H1 (cell line): ENCODE measurements at regions not wholly inside any gene's neighbourhood (a gene's known extent, or its start where the extent isn't known, plus 50 kb on each side); places are given as distances from the start of the nearest gene placed in this dataset.

ENCODE experiments used
- CTCF ChIA-PET: fragments of 300-600 bp; sonication (Branson Sonifier 250); formaldehyde crosslinking; loops from one replicate; lab custom pipeline; 2021; ENCODE audit not compliant: partially characterized antibody; lab: Charles Lee
- POLR2A ChIA-PET: fragments of 300-600 bp; sonication (Branson Sonifier 250); formaldehyde crosslinking; loops from one replicate; lab custom pipeline; 2021; ENCODE audit warnings: inconsistent platforms; ENCODE audit not compliant: partially characterized antibody; lab: Charles Lee
- DNase-seq, 2 experiments: peaks; one replicate each; pipeline versions ENCODE4 v3.0.0 to v3.0.0-alpha.2; 2010 to 2022; ENCODE audit warnings: low spot score in 2 of 2, low read depth in 1 of 2, mixed read lengths in 1 of 2
- FAIRE-seq: peaks from 2 replicates; lab custom pipeline; 2011; peaks lifted over from hg19 to GRCh38; lab: Jason Lieb, UNC
- H2AFZ ChIP-seq: 2 replicates; pipeline ENCODE4 v1.8.1; 2012; ENCODE audit warnings: low read length, inconsistent platforms
- H2AK5ac ChIP-seq: 2 replicates; pipeline ENCODE4 v1.6.1; 2013; ENCODE audit warnings: low read depth, low read length
- H2BK120ac ChIP-seq: replicated peaks from 2 replicates; pipeline ENCODE3; 2013; ENCODE audit warnings: low read depth, low read length, inconsistent platforms
- H2BK12ac ChIP-seq: 2 replicates; pipeline ENCODE4 v1.6.1; 2013; ENCODE audit warnings: low read depth, low read length
- H2BK15ac ChIP-seq: 2 replicates; pipeline ENCODE4 v1.6.1; 2013; ENCODE audit warnings: low read length
- H2BK20ac ChIP-seq: 2 replicates; pipeline ENCODE4 v1.6.1; 2013; ENCODE audit warnings: low read length
- H2BK5ac ChIP-seq: 2 replicates; pipeline ENCODE4 v1.6.1; 2013; ENCODE audit warnings: low read depth, low read length
- H3K14ac ChIP-seq: 2 replicates; pipeline ENCODE4 v1.6.1; 2013; ENCODE audit warnings: inconsistent platforms; ENCODE audit not compliant: insufficient read length
- H3K18ac ChIP-seq: 2 replicates; pipeline ENCODE4 v1.6.1; 2013; ENCODE audit warnings: low read length; ENCODE audit errors: extremely low read depth
- H3K23ac ChIP-seq: 2 replicates; pipeline ENCODE4 v1.6.1; 2013; ENCODE audit warnings: inconsistent platforms; ENCODE audit not compliant: insufficient read length
- H3K23me2 ChIP-seq: 2 replicates; pipeline ENCODE4 v1.6.1; 2013; ENCODE audit warnings: low read depth, low read length
- H3K27ac ChIP-seq: 2 replicates; pipeline ENCODE4 v1.6.1; 2011; ENCODE audit warnings: low read depth, low read length, inconsistent platforms
- H3K27me3 ChIP-seq, 4 experiments: replicated peaks in 1 of 4; 1 replicate in 1 of 4; 2 replicates in 3 of 4; pipeline versions ENCODE4 v1.6.1 to v1.8.1; 2011 to 2013; ENCODE audit warnings: low read length in 3 of 4, mild to moderate bottlenecking in 3 of 4, inconsistent platforms in 2 of 4, mixed read lengths in 2 of 4, moderate library complexity in 1 of 4; ENCODE audit not compliant: control insufficient read depth in 3 of 4, insufficient read depth in 3 of 4; ENCODE audit errors: extremely low read depth in 1 of 4
- H3K36me3 ChIP-seq, 4 experiments: 2 replicates each; pipeline versions ENCODE4 v1.6.1 to v1.8.1; 2011 to 2013; ENCODE audit warnings: mild to moderate bottlenecking in 4 of 4, low read length in 3 of 4, moderate library complexity in 2 of 4, control low read depth in 1 of 4, inconsistent platforms in 1 of 4; ENCODE audit not compliant: insufficient read depth in 4 of 4, control insufficient read depth in 2 of 4
- H3K4ac ChIP-seq: replicated peaks from 2 replicates; pipeline ENCODE3; 2013; ENCODE audit warnings: low read length, low read depth, mixed read lengths, inconsistent platforms; ENCODE audit not compliant: insufficient read length
- H3K4me1 ChIP-seq, 4 experiments: replicated peaks in 1 of 4; 1 replicate in 1 of 4; 2 replicates in 3 of 4; pipeline versions ENCODE4 v1.6.1 to v1.8.1; 2011 to 2013; ENCODE audit warnings: low read length in 3 of 4, inconsistent platforms in 2 of 4, mixed read lengths in 1 of 4; ENCODE audit not compliant: insufficient read depth in 4 of 4, control insufficient read depth in 3 of 4
- H3K4me2 ChIP-seq, 2 experiments: 2 replicates each; pipeline versions ENCODE4 v1.6.1 to v1.8.1; 2011 to 2013; ENCODE audit warnings: low read depth in 2 of 2, low read length in 2 of 2, control low read depth in 1 of 2, inconsistent platforms in 1 of 2, mild to moderate bottlenecking in 1 of 2; ENCODE audit not compliant: insufficient read depth in 1 of 2
- H3K4me3 ChIP-seq, 4 experiments: fragments of 200-600, 300-600 bp in 1 of 4; sonication (generic), shearing (Covaris generic), sonication (Bioruptor Twin) in 1 of 4; 2 replicates each; pipeline versions ENCODE4 v1.5.1 to v1.8.1; 2011 to 2016; ENCODE audit warnings: low read length in 4 of 4, low read depth in 3 of 4, control low read depth in 2 of 4, inconsistent platforms in 2 of 4, mild to moderate bottlenecking in 2 of 4, mixed read lengths in 1 of 4, moderate library complexity in 1 of 4; ENCODE audit not compliant: insufficient read depth in 2 of 4; ENCODE audit errors: extremely low read depth in 1 of 4
- H3K56ac ChIP-seq: replicated peaks from 2 replicates; pipeline ENCODE3; 2013; ENCODE audit warnings: low read depth, mild to moderate bottlenecking, mixed read lengths, low read length, inconsistent platforms; ENCODE audit not compliant: insufficient read length
- H3K79me1 ChIP-seq: 2 replicates; pipeline ENCODE4 v1.6.1; 2013; ENCODE audit warnings: low read depth, low read length, control low read depth
- H3K79me2 ChIP-seq, 2 experiments: 2 replicates each; pipeline versions ENCODE4 v1.6.1 to v1.8.1; 2012 to 2013; ENCODE audit warnings: low read length in 2 of 2, mild to moderate bottlenecking in 2 of 2, inconsistent platforms in 1 of 2; ENCODE audit not compliant: insufficient read depth in 2 of 2, control insufficient read depth in 1 of 2
- H3K9ac ChIP-seq, 4 experiments: replicated peaks in 1 of 4; 1 replicate in 1 of 4; 2 replicates in 3 of 4; pipeline versions ENCODE4 v1.6.1 to v1.8.1; 2011 to 2013; ENCODE audit warnings: low read depth in 3 of 4, low read length in 3 of 4, control low read depth in 2 of 4, mild to moderate bottlenecking in 2 of 4, moderate library complexity in 2 of 4, inconsistent platforms in 1 of 4; ENCODE audit errors: extremely low read depth in 1 of 4
- H3K9me3 ChIP-seq, 2 experiments: 2 replicates each; pipeline versions ENCODE4 v1.6.1 to v1.8.1; 2012 to 2013; ENCODE audit warnings: mild to moderate bottlenecking in 2 of 2, moderate library complexity in 2 of 2, control low read depth in 1 of 2, inconsistent platforms in 1 of 2, low read depth in 1 of 2, low read length in 1 of 2, mixed read lengths in 1 of 2; ENCODE audit not compliant: insufficient read depth in 2 of 2
- H4K20me1 ChIP-seq, 2 experiments: replicated peaks in 1 of 2; 2 replicates each; pipeline versions ENCODE3 to v1.8.1; 2011 to 2013; ENCODE audit warnings: inconsistent platforms in 2 of 2, low read length in 2 of 2, mild to moderate bottlenecking in 1 of 2; ENCODE audit not compliant: insufficient read depth in 2 of 2, control insufficient read depth in 1 of 2
- H4K5ac ChIP-seq: 2 replicates; pipeline ENCODE4 v1.6.1; 2013; ENCODE audit warnings: low read length, low read depth, mixed read lengths, inconsistent platforms; ENCODE audit not compliant: insufficient read length
- H4K8ac ChIP-seq: 2 replicates; pipeline ENCODE4 v1.8.0; 2013; ENCODE audit warnings: mild to moderate bottlenecking, moderate library complexity, low read length, inconsistent platforms; ENCODE audit not compliant: insufficient read depth; ENCODE audit errors: extremely low read depth
- H4K91ac ChIP-seq: replicated peaks from 2 replicates; pipeline ENCODE3; 2013; ENCODE audit warnings: low read length, mixed read lengths, inconsistent platforms; ENCODE audit not compliant: insufficient read length
- BRCA1 ChIP-seq: IDR thresholded peaks from 2 replicates; pipeline ENCODE4 v1.6.1; 2012; ENCODE audit warnings: low read depth, low read length, improper control_type of control experiment
- NANOG ChIP-seq: IDR thresholded peaks from 2 replicates; pipeline ENCODE4 v1.6.1; 2011; ENCODE audit warnings: low read length, low read depth, mild to moderate bottlenecking, inconsistent platforms; ENCODE audit not compliant: insufficient read depth, poor library complexity, severe bottlenecking
- POLR2A ChIP-seq, 2 experiments: IDR thresholded peaks; 1 replicate in 1 of 2; 2 replicates in 1 of 2; pipeline ENCODE4 v1.6.1; 2011; ENCODE audit warnings: low read depth in 2 of 2, low read length in 2 of 2, mild to moderate bottlenecking in 2 of 2; ENCODE audit errors: control extremely low read depth in 1 of 2
- WGBS, 2 experiments: shearing (Covaris generic) in 1 of 2; methylation state at CpG; one replicate each; pipeline versions ENCODE4 v1.1.6 to v1.1.7; 2013 to 2015; ENCODE audit warnings: low lambda C conversion rate in 2 of 2, mixed read lengths in 2 of 2, inconsistent platforms in 1 of 2, low coverage in 1 of 2, missing lambda C conversion rate in 1 of 2; ENCODE audit not compliant: insufficient replicate concordance in 2 of 2, insufficient coverage in 1 of 2, insufficient read length in 1 of 2; ENCODE audit errors: extremely low coverage in 1 of 2, missing lambda C conversion rate in 1 of 2; 5-methylcytosine and 5-hydroxymethylcytosine counted together
- TF ChIP-seq, protein P1 (sequence below): IDR thresholded peaks from 2 replicates; pipeline ENCODE4 v1.6.1; 2012; ENCODE audit warnings: low read length, inconsistent platforms
- TF ChIP-seq, protein P2 (sequence below): IDR thresholded peaks from 2 replicates; pipeline ENCODE4 v1.6.1; 2011; ENCODE audit warnings: low read depth, mild to moderate bottlenecking, low read length; ENCODE audit not compliant: insufficient read depth

GRCh38 chr17:68707031-68707430 lies 105.9 kb upstream of the FAM20A start:
- H3K27me3 ChIP-seq, result no peaks in the 10 kb centered on the region
- H3K23me2 ChIP-seq, result no peaks in the 10 kb centered on the region; the same call in 1 of the 2 replicates
- CTCF ChIA-PET, result interaction anchor here (0.7 to 1.4 kb wide), 7 partner anchors 8 to 664 kb away, joined by 3 to 5 read pairs (median 3); no protein-coding TSS in a partner anchor
- H3K4me1 ChIP-seq, result no peaks in the 10 kb centered on the region; a peak in 1 of 7 replicates
- FAIRE-seq, result no peak
- H2BK120ac ChIP-seq, result no peak overlapping the region
- H3K4me3 ChIP-seq, result no peak overlapping the region
- no peak overlapping the region for H3K14ac ChIP-seq
- no peak overlapping the region for H3K18ac ChIP-seq
- no peak overlapping the region for H4K8ac ChIP-seq
- 84% methylated on average over 4 of the region's 4 CpGs; no CpG with 5 or more reads in 1 of the 2 experiments for WGBS, 2 experiments
- TF ChIP-seq, protein P1, sequence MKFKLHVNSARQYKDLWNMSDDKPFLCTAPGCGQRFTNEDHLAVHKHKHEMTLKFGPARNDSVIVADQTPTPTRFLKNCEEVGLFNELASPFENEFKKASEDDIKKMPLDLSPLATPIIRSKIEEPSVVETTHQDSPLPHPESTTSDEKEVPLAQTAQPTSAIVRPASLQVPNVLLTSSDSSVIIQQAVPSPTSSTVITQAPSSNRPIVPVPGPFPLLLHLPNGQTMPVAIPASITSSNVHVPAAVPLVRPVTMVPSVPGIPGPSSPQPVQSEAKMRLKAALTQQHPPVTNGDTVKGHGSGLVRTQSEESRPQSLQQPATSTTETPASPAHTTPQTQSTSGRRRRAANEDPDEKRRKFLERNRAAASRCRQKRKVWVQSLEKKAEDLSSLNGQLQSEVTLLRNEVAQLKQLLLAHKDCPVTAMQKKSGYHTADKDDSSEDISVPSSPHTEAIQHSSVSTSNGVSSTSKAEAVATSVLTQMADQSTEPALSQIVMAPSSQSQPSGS, result no peak
- TF ChIP-seq POLR2A (IDR thresholded peaks at IDR 0.05; ENCODE audit: control extremely low read depth in 1 of 2, low read depth in 2 of 2, low read length in 2 of 2) (no peak), BRCA1 (no peak), NANOG (no peak)
- TF ChIP-seq, protein P2, sequence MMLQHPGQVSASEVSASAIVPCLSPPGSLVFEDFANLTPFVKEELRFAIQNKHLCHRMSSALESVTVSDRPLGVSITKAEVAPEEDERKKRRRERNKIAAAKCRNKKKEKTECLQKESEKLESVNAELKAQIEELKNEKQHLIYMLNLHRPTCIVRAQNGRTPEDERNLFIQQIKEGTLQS, result no peak
- TF ChIP-seq, all 59 proteins: peak for 0
- Histone ChIP-seq H3K9ac (no peak overlapping the region), H3K23ac (no peak overlapping the region), H3K27ac (no peak overlapping the region), H4K91ac (no peak overlapping the region), H3K4ac (no peak overlapping the region), H3K4me2 (no peak overlapping the region), H3K56ac (no peak overlapping the region), H3K36me3 (no peaks in the 10 kb centered on the region), H2BK5ac (no peak overlapping the region), H2AFZ (peak overlapping the region; percentile 79; the same call in 1 of the 2 replicates), H3K9me3 (no peaks in the 10 kb centered on the region), H4K20me1 (no peaks in the 10 kb centered on the region), H4K5ac (no peak overlapping the region), H2BK15ac (no peak overlapping the region), H3K79me1 (no peaks in the 10 kb centered on the region), H3K79me2 (no peaks in the 10 kb centered on the region), H2AK5ac (no peak overlapping the region), H2BK12ac (no peak overlapping the region), H2BK20ac (0 out of 2 replicates have a peak overlapping the region, but pooled peaks have one; percentile 39)
- POLR2A ChIA-PET, result no interaction called here
- no peak for DNase-seq
